ENCODE measurements at regions not wholly inside any gene's neighbourhood (a gene's known extent, or its start where the extent isn't known, plus 50 kb on each side); places are given as distances from the start of the nearest gene placed in this dataset.

- no peak overlapping the region for H3K4me3 ChIP-seq (IDR thresholded peaks at IDR 0.05; ENCODE audit: insufficient read depth, low read depth, low read length)
- H3K4me2 ChIP-seq: no peak overlapping the region
- H3K4me1 ChIP-seq (ENCODE audit: low read depth, poor library complexity, severe bottlenecking): no peaks in the 10 kb centered on the region
- no peaks in the 10 kb centered on the region for H3K79me2 ChIP-seq (ENCODE audit: insufficient read depth, low read depth)
- no peaks in the 10 kb centered on the region for H4K20me1 ChIP-seq (ENCODE audit: insufficient read depth)
- TF ChIP-seq, protein P1, sequence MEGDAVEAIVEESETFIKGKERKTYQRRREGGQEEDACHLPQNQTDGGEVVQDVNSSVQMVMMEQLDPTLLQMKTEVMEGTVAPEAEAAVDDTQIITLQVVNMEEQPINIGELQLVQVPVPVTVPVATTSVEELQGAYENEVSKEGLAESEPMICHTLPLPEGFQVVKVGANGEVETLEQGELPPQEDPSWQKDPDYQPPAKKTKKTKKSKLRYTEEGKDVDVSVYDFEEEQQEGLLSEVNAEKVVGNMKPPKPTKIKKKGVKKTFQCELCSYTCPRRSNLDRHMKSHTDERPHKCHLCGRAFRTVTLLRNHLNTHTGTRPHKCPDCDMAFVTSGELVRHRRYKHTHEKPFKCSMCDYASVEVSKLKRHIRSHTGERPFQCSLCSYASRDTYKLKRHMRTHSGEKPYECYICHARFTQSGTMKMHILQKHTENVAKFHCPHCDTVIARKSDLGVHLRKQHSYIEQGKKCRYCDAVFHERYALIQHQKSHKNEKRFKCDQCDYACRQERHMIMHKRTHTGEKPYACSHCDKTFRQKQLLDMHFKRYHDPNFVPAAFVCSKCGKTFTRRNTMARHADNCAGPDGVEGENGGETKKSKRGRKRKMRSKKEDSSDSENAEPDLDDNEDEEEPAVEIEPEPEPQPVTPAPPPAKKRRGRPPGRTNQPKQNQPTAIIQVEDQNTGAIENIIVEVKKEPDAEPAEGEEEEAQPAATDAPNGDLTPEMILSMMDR (conservative IDR thresholded peaks at IDR 0.05; ENCODE audit: low read depth, low read length): no peak
- H3K9ac ChIP-seq: no peak overlapping the region
- no peak overlapping the region for H2AFZ ChIP-seq (ENCODE audit: low read depth)
- no peak overlapping the region for H3K27ac ChIP-seq
- no peaks in the 10 kb centered on the region for H3K27me3 ChIP-seq (ENCODE audit: insufficient read depth, low read depth)
- no peaks in the 10 kb centered on the region for H3K36me3 ChIP-seq (ENCODE audit: insufficient read depth)
Observed at GRCh38 chr14:62076368-62076767, 314.1 kb downstream of the SNAPC1 start.

- no peak overlapping the region for H2AFZ ChIP-seq (ENCODE audit: low read depth)
- H3K9ac ChIP-seq: no peak overlapping the region
Observed at GRCh38 chr14:62076825-62077605, 314.8 kb downstream of the SNAPC1 start.

DNA sequence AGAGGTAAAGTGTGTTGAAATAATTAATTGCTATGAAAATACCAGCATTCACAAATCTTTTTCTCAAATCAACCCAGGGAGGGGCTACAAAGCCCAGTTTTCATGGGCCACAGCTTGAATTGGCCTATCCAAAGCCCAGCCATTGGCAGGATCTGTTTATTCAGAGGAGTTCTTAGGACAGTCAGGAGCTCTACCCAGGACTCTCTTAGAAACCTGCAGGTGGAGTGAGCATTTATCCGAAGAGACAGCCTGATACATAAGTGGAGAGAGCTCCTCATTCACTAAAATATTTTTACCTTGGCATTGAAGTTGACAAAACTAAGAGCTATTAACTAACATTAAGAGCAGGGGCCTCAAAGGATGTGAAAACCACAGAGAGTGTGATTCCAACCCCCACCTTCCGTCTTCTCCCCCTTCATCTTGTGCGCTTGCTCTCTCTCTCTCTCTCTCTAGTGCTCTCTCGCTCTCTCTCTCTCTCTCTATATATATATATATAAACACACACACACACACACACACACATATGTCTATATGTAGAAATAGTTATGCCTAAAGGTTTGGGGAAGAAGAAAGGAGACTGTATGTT, 315.5 kb downstream of the SNAPC1 start:
- Histone ChIP-seq H2AFZ (ENCODE audit: low read depth) (no peak overlapping the region), H3K4me1 (ENCODE audit: low read depth, poor library complexity, severe bottlenecking) (no peaks in the 10 kb centered on the region), H4K20me1 (ENCODE audit: insufficient read depth) (no peaks in the 10 kb centered on the region), H3K27ac (no peak overlapping the region), H3K9ac (no peak overlapping the region), H3K79me2 (ENCODE audit: insufficient read depth, low read depth) (no peaks in the 10 kb centered on the region), H3K4me3 (IDR thresholded peaks at IDR 0.05; ENCODE audit: insufficient read depth, low read depth, low read length) (no peak overlapping the region), H3K4me2 (no peak overlapping the region), H3K36me3 (ENCODE audit: insufficient read depth) (no peaks in the 10 kb centered on the region), H3K27me3 (ENCODE audit: insufficient read depth, low read depth) (no peaks in the 10 kb centered on the region)
- TF ChIP-seq, protein P1 (conservative IDR thresholded peaks at IDR 0.05; ENCODE audit: low read depth, low read length): no peak

More at GRCh38 chr14:62076825-62077605, 314.8 kb downstream of the SNAPC1 start:
- Histone ChIP-seq H3K79me2 (ENCODE audit: insufficient read depth, low read depth) (no peaks in the 10 kb centered on the region), H3K4me2 (no peak overlapping the region), H3K4me1 (ENCODE audit: low read depth, poor library complexity, severe bottlenecking) (no peaks in the 10 kb centered on the region), H3K27ac (no peak overlapping the region), H3K27me3 (ENCODE audit: insufficient read depth, low read depth) (no peaks in the 10 kb centered on the region), H4K20me1 (ENCODE audit: insufficient read depth) (no peaks in the 10 kb centered on the region), H3K36me3 (ENCODE audit: insufficient read depth) (no peaks in the 10 kb centered on the region), H3K4me3 (IDR thresholded peaks at IDR 0.05; ENCODE audit: insufficient read depth, low read depth, low read length) (no peak overlapping the region)
- TF ChIP-seq, protein P1 (conservative IDR thresholded peaks at IDR 0.05; ENCODE audit: low read depth, low read length): no peak

DNA sequence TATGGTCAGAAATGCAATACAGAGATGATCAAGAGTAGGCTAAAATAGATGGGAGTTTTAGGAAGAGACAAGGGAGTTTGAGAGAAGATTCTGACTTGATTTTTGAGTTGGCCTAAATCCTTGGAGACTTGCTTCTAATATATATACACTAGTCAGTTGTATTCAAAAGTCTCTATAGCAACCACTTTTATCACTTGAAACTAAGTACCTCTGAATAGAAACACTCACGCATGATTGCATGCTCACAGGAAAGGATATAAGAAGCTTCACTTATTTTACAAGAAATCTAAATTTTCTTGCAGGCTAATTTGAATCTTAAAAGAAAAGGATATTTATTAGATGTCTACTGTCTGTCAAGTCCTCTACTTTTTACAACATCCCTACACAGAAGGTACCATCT, 316.8 kb downstream of the SNAPC1 start:
- Histone ChIP-seq H3K4me2 (no peak overlapping the region), H3K4me3 (IDR thresholded peaks at IDR 0.05; ENCODE audit: insufficient read depth, low read depth, low read length) (no peak overlapping the region), H4K20me1 (ENCODE audit: insufficient read depth) (no peaks in the 10 kb centered on the region), H3K27ac (no peak overlapping the region), H3K4me1 (ENCODE audit: low read depth, poor library complexity, severe bottlenecking) (no peaks in the 10 kb centered on the region), H2AFZ (ENCODE audit: low read depth) (no peak overlapping the region), H3K27me3 (ENCODE audit: insufficient read depth, low read depth) (no peaks in the 10 kb centered on the region), H3K9ac (no peak overlapping the region), H3K36me3 (ENCODE audit: insufficient read depth) (no peaks in the 10 kb centered on the region), H3K79me2 (ENCODE audit: insufficient read depth, low read depth) (no peaks in the 10 kb centered on the region)
- TF ChIP-seq, protein P1 (conservative IDR thresholded peaks at IDR 0.05; ENCODE audit: low read depth, low read length): no peak

Measured in KMS-11 (cell line).